Posterior vena cava (tissue), 2 donors: ENCODE measurements at regions not wholly inside any gene's neighbourhood (a gene's known extent, or its start where the extent isn't known, plus 50 kb on each side); places are given as distances from the start of the nearest gene placed in this dataset.

Experiments
- DNase-seq: peaks from one replicate; pipeline ENCODE4 v3.0.0-alpha.2; 2020; ENCODE audit warnings: low spot score
- intact Hi-C, 2 donors: fragments of 100-400 bp; cut with DNase I; formaldehyde crosslinking; loops; one replicate each; pipeline versions ENCODE4 v1.14.1 to v1.14.2; 2022 to 2023
- donor health status: DM: yes; HTN: yes; CAD: no.
- donor health status: DM: yes; HTN: yes; CAD: no.

DNA sequence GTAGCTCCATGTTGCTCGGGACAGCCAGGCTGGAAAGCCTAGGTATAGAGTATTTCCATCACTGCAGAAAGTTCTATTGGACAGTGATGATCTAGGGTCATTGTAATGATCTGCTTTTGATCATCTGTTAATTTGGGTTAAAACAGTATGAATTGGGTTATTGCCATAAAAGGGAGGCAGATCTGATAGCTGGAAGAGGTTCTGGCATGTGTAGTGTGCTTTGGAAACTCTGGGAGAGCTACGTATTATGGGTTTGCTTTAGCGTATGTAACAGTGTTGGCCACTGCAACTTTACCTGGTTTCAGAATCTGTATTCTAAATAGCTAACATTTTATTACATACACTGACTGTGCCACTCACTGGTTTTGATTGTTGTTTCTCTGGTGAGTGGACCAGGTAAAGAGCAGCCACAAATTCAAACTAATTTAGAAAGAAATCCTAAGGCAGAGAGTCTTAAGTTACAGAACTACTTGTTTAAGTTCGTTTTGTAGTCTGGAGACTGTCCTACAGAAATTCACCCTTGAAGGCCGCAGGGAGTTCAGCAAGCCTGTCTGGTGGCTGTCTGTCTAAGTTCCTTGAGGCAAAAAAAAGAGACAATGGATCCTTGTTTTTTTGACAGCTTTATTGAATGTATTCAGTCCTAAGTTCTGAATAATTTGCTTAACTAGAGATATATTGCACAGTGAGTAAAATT is 300.3 kb downstream of the PRL start:
- intact Hi-C loops, result no loop called here
- no peak for DNase-seq

DNA sequence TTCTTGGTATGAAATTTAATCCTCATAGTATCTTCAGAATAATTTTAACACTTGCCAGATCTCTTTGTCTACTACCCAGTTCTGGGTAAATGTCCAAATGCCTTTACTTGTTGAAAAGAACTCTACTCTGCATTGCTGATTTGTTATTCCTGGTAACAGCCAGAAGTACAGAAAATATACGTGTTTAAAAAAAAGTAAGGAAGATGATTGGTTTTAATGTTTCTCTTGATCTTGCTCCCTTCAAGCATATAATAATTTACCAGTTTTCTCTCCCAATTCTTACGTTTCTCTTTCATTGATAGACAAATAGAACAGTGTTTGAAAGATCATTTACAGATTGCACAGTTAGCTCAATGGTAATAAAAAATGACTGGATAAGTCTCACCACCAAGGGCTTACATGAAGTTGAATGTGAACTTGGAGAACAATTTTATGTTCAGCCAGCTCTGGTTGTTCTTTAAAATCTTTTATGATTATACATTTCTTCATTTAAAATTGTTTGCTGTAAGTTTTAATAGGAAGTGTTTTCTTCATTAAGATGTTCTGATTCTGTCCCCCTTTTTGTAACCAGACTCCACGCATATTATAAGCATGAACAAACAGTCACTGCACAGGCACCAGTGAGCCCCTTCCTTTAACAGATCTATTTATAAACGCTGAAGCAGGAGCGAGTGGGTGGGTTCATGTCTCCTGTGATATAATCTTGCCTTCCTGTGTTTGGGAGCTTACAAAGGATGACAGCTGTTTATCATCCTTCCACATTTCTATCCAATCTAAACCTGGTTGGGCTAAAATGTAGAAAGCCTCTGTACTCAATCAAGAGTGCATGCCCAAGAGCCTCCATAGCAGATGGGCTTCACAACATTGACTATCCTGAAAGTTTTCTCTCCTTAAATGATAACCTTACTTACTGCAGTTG is 299.5 kb downstream of the PRL start:
- intact Hi-C loops, result no loop called here
- DNase-seq, result no peak

DNA sequence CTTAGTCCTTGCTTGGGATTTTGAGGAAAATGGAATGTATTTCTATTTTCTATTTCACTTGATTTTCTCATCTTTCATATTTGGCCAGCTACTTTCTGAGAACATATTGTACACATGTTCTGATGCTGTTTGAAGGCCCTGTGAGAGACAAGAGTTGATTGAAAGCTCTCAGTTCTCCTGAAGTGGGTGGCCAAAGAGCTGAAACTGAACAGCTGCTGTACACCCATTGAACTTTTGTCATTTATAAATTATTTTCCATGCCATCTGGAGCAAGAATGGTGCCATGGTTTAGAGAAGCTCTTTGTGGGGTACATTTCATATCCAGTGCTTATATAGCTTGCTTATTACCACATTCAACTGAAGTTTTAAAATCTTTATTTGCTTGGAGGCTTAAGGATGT is 298.3 kb downstream of the PRL start:
- intact Hi-C loops, result no loop called here
- DNase-seq, result no peak

DNA sequence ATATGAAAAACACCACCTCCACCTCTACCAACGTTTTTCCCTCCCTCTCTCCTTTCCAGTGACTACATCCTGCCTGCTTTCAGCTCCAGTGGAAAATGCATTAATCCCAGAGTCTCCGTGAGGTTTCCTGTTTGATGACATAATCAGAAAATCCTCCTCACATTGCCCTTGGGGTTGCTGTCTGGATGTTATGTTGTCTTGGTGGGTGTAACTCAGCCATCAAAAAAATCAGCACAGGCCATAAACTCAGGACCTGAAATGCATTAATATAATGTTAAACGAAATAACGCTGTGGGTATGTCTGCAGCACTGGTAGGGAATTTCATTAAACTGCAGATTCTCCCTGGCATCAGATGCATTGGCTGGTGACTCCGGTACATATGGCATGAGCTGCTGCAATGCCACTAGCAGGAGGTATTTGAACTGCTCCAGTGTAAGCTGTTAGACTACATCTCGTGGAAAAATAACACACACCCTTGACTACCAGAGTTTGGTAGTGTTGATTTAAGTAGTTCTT is 297.8 kb downstream of the PRL start:
- intact Hi-C loops, result no loop called here
- no peak for DNase-seq

DNA sequence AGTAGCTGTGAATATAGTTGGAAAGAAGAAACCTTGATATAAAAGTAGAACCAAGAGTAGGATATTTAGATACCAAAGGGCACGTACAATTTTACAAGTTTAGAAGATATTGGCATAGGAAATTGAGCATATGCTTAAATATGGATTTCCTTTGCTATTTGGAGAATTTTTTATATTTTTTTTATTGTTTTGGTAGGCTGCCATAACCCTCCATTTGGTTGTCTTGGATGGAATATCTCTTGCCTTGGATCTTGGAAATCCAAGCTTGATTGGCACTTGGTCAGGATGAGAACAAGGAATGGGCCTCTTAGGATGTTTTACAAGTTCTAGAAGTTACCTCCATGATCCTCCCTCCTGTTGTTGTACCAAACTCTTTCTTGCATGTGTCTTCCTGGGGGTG is 297.1 kb downstream of the PRL start:
- no peak for DNase-seq
- intact Hi-C loops, result no loop called here

DNA sequence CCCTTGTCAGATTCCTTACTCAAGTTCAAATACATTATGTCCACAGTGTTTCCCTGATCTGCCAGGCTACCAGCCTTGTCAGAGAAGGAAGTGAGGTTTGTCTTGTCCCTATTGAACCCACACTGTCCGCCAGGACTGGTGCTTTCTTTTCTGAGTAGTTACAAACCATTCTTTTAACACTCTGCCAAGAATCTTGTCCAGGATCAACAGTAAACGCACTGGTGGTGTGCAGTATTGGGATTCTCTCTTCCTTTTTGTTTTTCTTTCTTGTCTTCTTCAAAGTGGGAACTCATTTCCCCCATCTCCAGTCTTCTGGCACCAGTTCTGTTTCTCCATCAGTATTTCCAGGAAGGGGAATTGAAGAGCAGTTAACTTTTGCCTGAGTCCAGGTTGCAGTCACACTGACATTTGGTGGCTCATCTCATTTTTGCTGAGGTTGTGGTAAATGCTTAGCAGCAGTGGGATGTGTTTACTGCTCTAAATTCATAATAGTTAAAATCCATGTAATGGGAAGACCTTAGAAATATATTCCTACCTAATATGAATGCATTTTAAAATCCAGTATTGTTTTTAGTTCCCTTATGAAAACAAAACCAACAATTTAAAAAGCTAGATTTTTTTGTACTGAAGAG is 295.3 kb downstream of the PRL start:
- no peak for DNase-seq
- intact Hi-C loops, result no loop called here

DNA sequence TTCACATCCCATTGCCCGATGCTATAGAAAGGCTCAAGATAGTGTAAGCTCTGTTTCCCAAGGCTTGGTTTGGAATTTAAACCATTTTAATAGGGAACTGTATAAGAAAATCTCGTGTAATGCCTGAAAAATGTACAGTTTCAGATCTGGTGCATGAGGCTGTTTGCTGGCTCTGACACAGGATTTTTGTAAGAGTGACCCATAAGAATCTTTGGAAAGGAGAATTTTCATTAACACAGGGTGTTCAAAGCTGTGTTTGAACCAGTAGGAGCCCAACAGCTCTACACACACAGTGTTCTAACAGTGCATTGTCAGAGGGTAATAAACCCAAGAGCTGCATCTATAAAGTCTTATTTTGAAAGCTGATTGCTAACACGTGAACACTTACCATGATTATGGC is 293.5 kb downstream of the PRL start:
- no peak for DNase-seq
- intact Hi-C loops, result no loop called here

DNA sequence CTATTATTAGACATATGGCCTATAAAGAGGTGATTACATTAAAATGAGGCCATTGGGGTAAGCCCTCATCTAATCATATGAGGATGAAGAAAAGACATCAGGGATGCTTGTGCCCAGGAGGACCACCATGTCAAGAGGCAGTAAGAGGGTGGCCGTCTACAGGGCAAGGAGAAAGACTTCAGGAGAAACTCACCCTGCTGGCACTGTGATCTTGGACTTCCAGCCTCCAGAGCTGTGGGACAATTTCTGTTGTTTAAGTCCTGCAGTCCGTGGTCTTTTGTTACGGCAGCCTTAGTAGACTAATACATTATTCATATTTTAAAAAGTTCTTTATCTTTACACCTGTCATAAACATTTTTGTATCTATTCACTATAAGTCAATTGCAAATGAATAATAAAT is 290.0 kb downstream of the PRL start:
- intact Hi-C loops, result no loop called here
- DNase-seq, result no peak

DNA sequence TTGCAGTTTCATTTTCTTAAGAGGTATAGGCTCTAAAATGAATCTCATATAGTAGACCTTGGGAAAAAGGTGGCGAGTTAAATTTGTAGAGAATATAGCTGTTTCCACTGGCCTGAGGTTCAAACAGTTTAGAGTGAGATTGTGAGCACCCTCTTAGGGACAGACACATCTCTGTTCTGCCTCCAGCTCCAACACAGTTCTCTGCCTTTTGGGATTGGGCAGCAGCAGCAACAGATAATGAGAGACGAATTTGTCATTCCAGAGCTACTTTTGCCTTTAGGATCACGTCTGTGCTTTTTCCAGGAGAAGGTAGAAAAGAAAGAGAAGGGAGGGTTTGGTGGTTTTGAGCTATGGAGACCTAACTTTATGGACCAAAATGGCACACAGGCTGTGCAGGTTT is 289.4 kb downstream of the PRL start:
- DNase-seq, result no peak
- intact Hi-C loops, result no loop called here

DNA sequence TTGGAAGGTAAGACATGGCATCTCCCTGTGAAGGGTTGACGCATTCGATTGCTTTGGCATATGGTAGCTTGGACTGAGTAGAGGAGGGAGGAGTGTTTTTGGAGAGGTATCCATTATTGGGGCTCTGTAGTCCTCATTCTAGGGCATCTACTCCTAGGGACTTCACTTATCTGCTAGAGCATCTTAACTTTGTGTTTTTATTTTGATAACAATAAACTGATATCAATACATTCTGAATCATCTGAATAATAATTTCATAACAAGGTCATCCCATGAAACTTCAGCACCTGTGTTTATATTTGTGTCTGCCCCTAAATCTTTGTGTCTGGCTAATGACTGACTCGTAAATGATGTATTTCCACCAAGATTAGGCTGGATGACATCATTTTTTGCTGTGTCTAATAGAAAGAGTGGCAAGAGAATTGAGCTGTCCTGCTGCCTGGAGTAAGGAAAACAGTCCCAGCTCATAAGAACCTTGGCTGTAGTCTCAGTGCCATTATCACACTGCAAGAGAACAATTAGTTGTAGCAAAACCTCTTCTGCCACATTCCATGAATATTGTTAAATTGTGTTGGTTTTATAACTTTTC is 288.5 kb downstream of the PRL start:
- no peak for DNase-seq
- intact Hi-C loops, result no loop called here

DNA sequence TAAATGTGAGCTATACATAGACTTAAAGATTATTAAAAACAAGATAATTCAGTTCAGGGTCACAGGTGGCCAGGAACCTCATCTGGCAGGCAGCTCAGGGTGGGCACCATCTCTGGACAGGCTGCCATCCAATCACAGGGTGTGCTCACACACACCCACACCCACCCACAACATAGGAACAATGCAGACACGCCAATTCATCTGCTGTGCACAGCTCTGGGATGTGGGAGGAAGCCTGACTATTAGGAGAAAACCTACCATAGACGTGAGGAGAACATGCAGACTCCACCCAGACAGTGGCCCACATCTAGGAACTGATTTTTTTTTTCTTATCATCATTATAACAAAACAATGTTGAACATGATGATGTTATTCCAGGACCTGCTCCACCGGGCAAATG is 286.7 kb downstream of the PRL start:
- DNase-seq, result no peak
- intact Hi-C loops, result no loop called here

DNA sequence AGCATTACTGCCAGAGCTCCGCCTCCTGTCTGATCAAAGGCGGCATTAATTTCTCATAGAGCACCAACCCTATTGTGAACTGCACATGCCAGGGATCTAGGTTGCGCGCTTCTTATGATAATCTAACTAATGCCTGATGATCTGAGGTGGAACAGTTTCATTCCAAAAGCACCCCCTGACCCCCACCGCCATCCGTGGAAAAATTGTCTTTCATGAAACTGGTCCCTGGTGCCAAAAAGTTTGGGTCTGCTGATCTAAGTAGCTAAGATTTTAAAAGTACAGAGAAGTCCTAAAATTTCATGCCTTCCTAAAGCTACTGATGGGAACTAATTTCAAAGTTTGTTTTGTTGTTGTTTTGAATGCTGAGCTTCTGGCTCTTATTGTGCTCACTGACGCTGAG is 281.6 kb downstream of the PRL start:
- no peak for DNase-seq

DNA sequence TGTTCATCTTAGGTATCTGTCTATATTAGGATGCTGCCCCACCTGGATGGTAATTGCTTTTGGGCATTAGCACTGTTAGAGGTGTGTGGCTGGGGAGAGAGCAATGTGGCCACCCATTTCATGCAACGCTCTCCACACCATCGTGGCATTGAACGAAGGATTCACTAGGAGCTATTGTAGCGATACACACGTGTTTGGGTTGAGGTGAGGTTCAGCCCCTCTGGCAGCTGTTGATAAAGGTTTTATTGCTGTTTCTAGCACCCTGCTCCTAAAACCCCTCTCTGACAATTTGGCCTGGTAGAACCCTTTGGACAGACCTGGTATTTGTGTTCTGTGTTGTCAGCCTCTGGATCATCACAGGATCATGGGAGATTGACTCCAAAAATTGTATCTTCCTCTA is 280.9 kb downstream of the PRL start:
- intact Hi-C loops, result no loop called here
- DNase-seq, result no peak

More for the DNA sequence above, 281.6 kb downstream of the PRL start:
- intact Hi-C loops, result no loop called here

DNA sequence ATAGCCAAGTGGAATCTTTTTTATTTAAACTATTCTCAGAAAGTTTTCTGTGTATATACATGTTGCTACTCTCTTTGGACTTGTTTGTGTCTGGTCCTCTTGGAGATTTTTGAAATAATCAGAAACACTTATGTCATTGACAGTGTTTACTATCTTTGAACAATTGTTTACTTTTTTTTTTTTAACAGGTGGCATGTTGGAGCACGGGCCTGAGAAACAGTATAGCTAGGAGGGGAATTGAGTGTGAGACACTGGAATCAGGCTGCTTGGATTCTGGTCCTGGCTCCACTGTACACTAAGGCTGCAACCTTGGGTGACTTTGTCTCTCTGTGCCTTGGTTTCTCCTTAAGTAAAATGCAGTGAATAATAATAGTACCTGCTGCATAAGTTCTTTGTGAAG is 279.6 kb downstream of the PRL start:
- intact Hi-C loops, result no loop called here
- DNase-seq, result no peak

DNA sequence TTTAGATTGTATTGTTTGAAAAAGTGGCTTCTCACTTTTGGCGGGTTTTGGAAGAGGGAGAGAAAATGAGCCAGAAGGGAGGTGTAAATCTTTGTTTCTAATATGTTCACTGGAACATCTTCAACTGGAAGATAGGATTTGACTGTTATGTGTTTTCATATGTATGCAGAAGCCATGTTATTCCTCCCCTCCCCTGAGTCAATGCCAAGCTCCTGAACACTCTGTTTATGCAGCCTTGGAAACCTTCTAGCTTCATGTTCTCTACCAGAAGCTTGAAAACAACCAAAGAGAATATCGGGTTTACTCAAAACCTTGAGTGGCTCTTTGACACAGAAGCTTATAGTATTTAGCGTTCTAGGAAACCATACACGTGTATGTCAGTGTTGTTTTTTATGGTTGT is 279.1 kb downstream of the PRL start:
- intact Hi-C loops, result no loop called here
- no peak for DNase-seq

DNA sequence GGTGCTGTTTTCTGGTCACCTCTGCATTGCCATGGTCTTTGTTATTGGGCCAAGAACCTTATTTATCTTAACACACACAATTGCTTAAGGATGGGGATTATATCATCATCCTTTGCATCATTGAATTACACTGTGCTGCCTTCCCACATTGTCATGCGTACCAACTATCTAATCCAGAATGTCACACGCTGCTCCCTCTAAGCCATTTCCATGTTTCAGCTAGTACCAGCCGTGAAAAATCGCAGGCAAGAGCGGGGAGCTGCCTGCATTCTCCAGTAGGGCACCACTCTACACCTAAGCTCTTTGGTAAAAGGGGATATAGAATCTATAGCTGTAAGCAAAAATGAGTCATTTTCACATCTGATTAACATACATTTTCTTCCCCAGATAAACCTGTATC is 277.0 kb downstream of the PRL start:
- DNase-seq, result no peak
- intact Hi-C loops, result no loop called here

DNA sequence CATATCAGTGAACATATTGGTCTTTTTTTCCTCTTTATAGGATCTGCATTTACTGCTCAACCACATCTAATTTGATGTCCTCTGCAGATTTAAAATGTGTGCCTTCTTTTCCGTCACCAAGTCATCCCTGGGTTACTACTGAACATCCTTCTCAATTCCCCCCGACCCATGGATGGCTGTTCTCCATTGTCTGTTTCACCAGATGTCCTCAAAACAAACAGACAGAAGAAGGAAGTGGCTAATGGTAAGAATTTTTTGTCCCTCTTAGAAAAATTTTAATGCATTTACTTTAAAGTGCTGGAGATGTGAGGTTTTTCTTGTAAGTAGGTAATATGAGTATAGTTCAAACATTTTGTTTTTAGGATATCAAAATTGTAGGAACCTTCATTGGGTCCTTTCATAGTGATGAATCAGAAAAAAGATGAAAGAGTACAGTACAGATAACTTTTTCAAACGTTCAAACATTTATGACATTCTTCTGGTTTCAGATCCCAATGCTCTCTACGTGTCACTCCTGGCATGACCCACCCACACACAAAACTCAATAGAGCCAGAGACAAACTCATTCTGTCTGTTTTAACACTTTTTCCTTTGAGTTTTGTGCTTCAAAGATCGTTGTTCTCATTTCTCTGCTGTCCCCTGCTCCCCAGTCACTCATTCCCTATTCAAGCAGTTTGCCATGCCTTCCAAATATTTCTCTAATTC is 276.4 kb downstream of the PRL start:
- intact Hi-C loops, result no loop called here
- no peak for DNase-seq

DNA sequence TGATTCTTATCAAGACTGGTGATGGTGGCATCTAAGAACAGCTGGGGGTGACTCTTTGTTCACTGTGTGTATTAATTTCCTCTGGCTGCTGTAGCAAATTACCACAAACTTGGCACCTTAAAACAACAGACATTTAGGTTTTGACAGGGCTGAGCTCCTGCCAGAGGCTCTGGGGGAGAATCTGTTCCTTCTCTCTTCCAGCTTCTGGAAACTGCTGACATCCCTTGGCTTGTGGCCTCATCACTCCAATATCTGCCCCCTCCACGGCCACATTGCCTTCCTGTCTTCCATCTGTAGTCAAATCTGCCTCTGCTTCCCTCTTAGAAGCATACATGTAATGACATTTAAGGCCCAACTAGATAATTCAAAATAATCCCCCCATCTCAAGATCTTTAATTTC is 274.9 kb downstream of the PRL start:
- DNase-seq, result no peak
- intact Hi-C loops, result no loop called here

DNA sequence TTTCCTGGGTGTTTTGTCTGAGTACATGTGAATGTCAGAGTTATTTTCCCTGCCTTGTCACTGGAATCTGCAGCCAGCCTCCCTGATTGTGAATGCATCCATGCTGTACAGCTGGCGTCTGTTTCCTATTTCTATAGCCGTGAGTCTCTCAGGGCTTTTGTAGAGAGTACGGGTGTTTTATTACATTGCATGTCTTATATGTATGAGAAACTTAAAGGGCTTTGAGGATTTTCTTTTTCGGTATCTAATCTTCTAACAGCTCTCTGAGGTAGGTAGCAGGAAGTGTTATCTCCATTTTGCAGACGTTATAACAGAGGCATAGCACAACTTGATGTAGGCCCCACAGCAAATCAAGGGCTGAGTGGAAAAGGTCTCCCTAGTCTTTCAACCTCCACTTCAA is 272.9 kb downstream of the PRL start:
- no peak for DNase-seq
- intact Hi-C loops, result no loop called here
